Stimulated activated CD4-positive, alpha-beta T cell treated with anti-CD3 and anti-CD28 coated beads, Interleukin-1b, Interleukin-23, amount 100 ng/mL, for 48 hours (primary cell): ENCODE measurements at regions not wholly inside any gene's neighbourhood (a gene's known extent, or its start where the extent isn't known, plus 50 kb on each side); places are given as distances from the start of the nearest gene placed in this dataset.
"Not testable (repeated sequence)": the region's sequence is repeated elsewhere in the genome, so short reads cannot be mapped to it uniquely, and the experiment has no call there.

ENCODE experiments used
- DNase-seq: peaks from one replicate; pipeline ENCODE4 v3.0.0-alpha.2; 2020

- no peak for DNase-seq
Measured at GRCh38 chr4:180999217-180999616, 1244.0 kb upstream of the TENM3 start.

- no peak for DNase-seq
Measured at GRCh38 chr4:181004056-181004455, 1239.1 kb upstream of the TENM3 start.

- no peak for DNase-seq
Measured at GRCh38 chr4:181006499-181007260, 1236.5 kb upstream of the TENM3 start.

GRCh38 chr4:181007751-181008150 lies 1235.5 kb upstream of the TENM3 start:
- DNase-seq = no peak

GRCh38 chr4:181008164-181008563 lies 1235.0 kb upstream of the TENM3 start:
- DNase-seq = no peak

- DNase-seq = no peak
Measured at GRCh38 chr4:181013162-181013561, 1230.0 kb upstream of the TENM3 start.

GRCh38 chr4:181017038-181017437 lies 1226.2 kb upstream of the TENM3 start:
- DNase-seq = no peak

GRCh38 chr4:181018472-181018871 lies 1224.7 kb upstream of the TENM3 start:
- DNase-seq = no peak

GRCh38 chr4:181018913-181019312 lies 1224.3 kb upstream of the TENM3 start:
- DNase-seq = no peak

- no peak for DNase-seq
Measured at GRCh38 chr4:181020456-181020855, 1222.7 kb upstream of the TENM3 start.

- no peak for DNase-seq
Measured at GRCh38 chr4:181021213-181021612, 1222.0 kb upstream of the TENM3 start.

GRCh38 chr4:181030135-181030921 lies 1212.9 kb upstream of the TENM3 start:
- not testable (repeated sequence) for DNase-seq

GRCh38 chr4:181030961-181031360 lies 1212.2 kb upstream of the TENM3 start:
- DNase-seq = no peak

- DNase-seq = no peak
Measured at GRCh38 chr4:181043486-181043885, 1199.7 kb upstream of the TENM3 start.

- no peak for DNase-seq
Measured at GRCh38 chr4:181046809-181047208, 1196.4 kb upstream of the TENM3 start.

- DNase-seq = no peak
Measured at GRCh38 chr4:181051931-181052330, 1191.3 kb upstream of the TENM3 start.

GRCh38 chr4:181061787-181062186 lies 1181.4 kb upstream of the TENM3 start:
- no peak for DNase-seq

GRCh38 chr4:181063212-181063611 lies 1180.0 kb upstream of the TENM3 start:
- no peak for DNase-seq

GRCh38 chr4:181077341-181077740 lies 1165.9 kb upstream of the TENM3 start:
- DNase-seq = no peak

- DNase-seq = no peak
Measured at GRCh38 chr4:181078196-181078595, 1165.0 kb upstream of the TENM3 start.

GRCh38 chr4:181083757-181084361 lies 1159.3 kb upstream of the TENM3 start:
- DNase-seq = no peak

- DNase-seq = no peak
Measured at GRCh38 chr4:181085557-181085956, 1157.6 kb upstream of the TENM3 start.

- no peak for DNase-seq
Measured at GRCh38 chr4:181105487-181105886, 1137.7 kb upstream of the TENM3 start.

GRCh38 chr4:181106398-181106797 lies 1136.8 kb upstream of the TENM3 start:
- no peak for DNase-seq
